SK-N-SH (cell line): ENCODE measurements at regions not wholly inside any gene's neighbourhood (a gene's known extent, or its start where the extent isn't known, plus 50 kb on each side); places are given as distances from the start of the nearest gene placed in this dataset.

ENCODE experiments used
- CTCF ChIA-PET: fragments of 300-600, 350-600 bp; formaldehyde crosslinking; extraction: SDS; loops from one replicate; lab custom pipeline; 2021; lab: Yijun Ruan, JAX
- POLR2A ChIA-PET: fragments of 350-600 bp; sonication (Branson Sonifier 250); formaldehyde crosslinking; extraction: SDS; loops from one replicate; lab custom pipeline; 2020; ENCODE audit warnings: antibody characterized with exemption, inconsistent platforms; lab: Yijun Ruan, JAX
- DNase-seq: peaks from one replicate; pipeline ENCODE4 v3.0.0; 2012
- H2AFZ ChIP-seq: fragments of 200-600 bp; sonication (generic); 2 replicates; pipeline ENCODE4 v1.8.1; 2016; ENCODE audit warnings: antibody characterized with exemption, mild to moderate bottlenecking, low read depth
- H3F3A ChIP-seq: fragments of 200-600 bp; sonication (generic); replicated peaks from 2 replicates; pipeline ENCODE3; 2016; ENCODE audit warnings: antibody characterized with exemption, mild to moderate bottlenecking; ENCODE audit not compliant: insufficient read depth
- H3K27ac ChIP-seq, 2 experiments: fragments of 200-500 bp in 1 of 2; fragments of 200-600 bp in 1 of 2; sonication (Bioruptor generic) in 1 of 2; sonication (generic), shearing (Covaris generic) in 1 of 2; 2 replicates each; pipeline versions ENCODE4 v1.5.1 to v1.6.1; 2014 to 2016; ENCODE audit warnings: low read depth in 2 of 2, inconsistent platforms in 1 of 2, low read length in 1 of 2, mild to moderate bottlenecking in 1 of 2, mixed read lengths in 1 of 2
- H3K27me3 ChIP-seq: fragments of 200-600 bp; sonication (generic), shearing (Covaris generic); 2 replicates; pipeline ENCODE4 v1.6.1; 2016; ENCODE audit warnings: mixed run types; ENCODE audit not compliant: insufficient read depth
- H3K36me3 ChIP-seq, 2 experiments: fragments of 200-500 bp in 1 of 2; fragments of 200-600 bp in 1 of 2; sonication (Bioruptor generic) in 1 of 2; sonication (generic) in 1 of 2; replicated peaks in 1 of 2; 2 replicates each; pipeline versions ENCODE3 to v1.5.1; 2014 to 2016; ENCODE audit warnings: low read length in 1 of 2, mild to moderate bottlenecking in 1 of 2; ENCODE audit not compliant: insufficient read depth in 2 of 2, control insufficient read depth in 1 of 2
- H3K4me1 ChIP-seq, 2 experiments: fragments of 200-500 bp in 1 of 2; fragments of 200-600 bp in 1 of 2; sonication (Bioruptor generic) in 1 of 2; sonication (generic), shearing (Covaris generic) in 1 of 2; 2 replicates each; pipeline versions ENCODE4 v1.5.1 to v1.6.1; 2014 to 2016; ENCODE audit warnings: low read depth in 1 of 2, low read length in 1 of 2, mixed run types in 1 of 2; ENCODE audit not compliant: insufficient read depth in 2 of 2, control insufficient read depth in 1 of 2
- H3K4me2 ChIP-seq: fragments of 200-600 bp; sonication (generic), shearing (Covaris generic); 2 replicates; pipeline ENCODE4 v1.6.1; 2017; ENCODE audit warnings: mixed run types
- H3K4me3 ChIP-seq, 2 experiments: fragments of 200-500 bp in 1 of 2; fragments of 200-600 bp in 1 of 2; sonication (Bioruptor generic) in 1 of 2; sonication (generic), shearing (Covaris generic) in 1 of 2; 2 replicates each; pipeline versions ENCODE4 v1.5.1 to v1.8.1; 2014 to 2016; ENCODE audit warnings: low read depth in 2 of 2, inconsistent platforms in 1 of 2, low read length in 1 of 2, mild to moderate bottlenecking in 1 of 2, mixed read lengths in 1 of 2, moderate library complexity in 1 of 2
- H3K79me2 ChIP-seq: fragments of 200-600 bp; sonication (generic); 2 replicates; pipeline ENCODE4 v1.8.1; 2017; ENCODE audit warnings: mild to moderate bottlenecking; ENCODE audit not compliant: insufficient read depth
- H3K9ac ChIP-seq: fragments of 200-600 bp; sonication (generic); 2 replicates; pipeline ENCODE4 v1.6.1; 2017; ENCODE audit warnings: mixed run types
- H3K9me2 ChIP-seq: fragments of 200-600 bp; sonication (generic); 2 replicates; pipeline ENCODE4 v1.6.1; 2017; ENCODE audit warnings: mixed run types
- H3K9me3 ChIP-seq: fragments of 200-600 bp; sonication (generic); 2 replicates; pipeline ENCODE4 v1.6.1; 2017; ENCODE audit warnings: mixed run types, mild to moderate bottlenecking, moderate library complexity
- H4K20me1 ChIP-seq: fragments of 200-600 bp; sonication (generic); 2 replicates; pipeline ENCODE4 v1.6.1; 2017; ENCODE audit warnings: mild to moderate bottlenecking, mixed run types; ENCODE audit not compliant: insufficient read depth
- EP300 ChIP-seq, 2 experiments: IDR thresholded peaks; 2 replicates each; pipeline versions ENCODE4 v1.4.0 to v1.6.1; 2012; ENCODE audit warnings: borderline replicate concordance in 1 of 2, low read depth in 1 of 2, low read length in 1 of 2
- EZH2phosphoT487 ChIP-seq: fragments of 200-600 bp; sonication (generic); IDR thresholded peaks from 2 replicates; pipeline ENCODE4 v1.6.1; 2017; ENCODE audit warnings: low read depth, mixed run types, mild to moderate bottlenecking, antibody characterized with exemption, moderate library complexity, borderline replicate concordance
- FOSL2 ChIP-seq: IDR thresholded peaks from 2 replicates; pipeline ENCODE4 v1.4.0; 2012; ENCODE audit warnings: low read depth, mild to moderate bottlenecking, moderate library complexity, borderline replicate concordance
- FOXM1 ChIP-seq: IDR thresholded peaks from 2 replicates; pipeline ENCODE4 v1.4.0; 2012; ENCODE audit warnings: low read depth, mild to moderate bottlenecking
- GATA2 ChIP-seq: sonication (generic); formaldehyde crosslinking; IDR thresholded peaks from 2 replicates; pipeline ENCODE4 v1.5.0; 2020; ENCODE audit warnings: mild to moderate bottlenecking, missing genetic modification reagents
- JUND ChIP-seq: IDR thresholded peaks from 2 replicates; pipeline ENCODE4 v1.4.0; 2012
- RAD21 ChIP-seq: IDR thresholded peaks from 2 replicates; pipeline ENCODE4 v1.6.1; 2012; ENCODE audit warnings: mild to moderate bottlenecking, low read length
- WGBS: methylation state at CpG from one replicate; pipeline ENCODE4 v1.1.6; 2017; ENCODE audit warnings: low lambda C conversion rate; 5-methylcytosine and 5-hydroxymethylcytosine counted together
- TF ChIP-seq, protein P1 (sequence below): IDR thresholded peaks from 2 replicates; pipeline ENCODE4 v1.4.0; 2012; ENCODE audit warnings: low read depth, borderline replicate concordance
- TF ChIP-seq, protein P2 (sequence below): IDR thresholded peaks from 2 replicates; pipeline ENCODE4 v1.6.1; 2012; ENCODE audit warnings: mild to moderate bottlenecking, low read depth, low read length, moderate library complexity
- TF ChIP-seq, protein P3 (sequence below): fragments of 150-350 bp; IDR thresholded peaks from 2 replicates; pipeline ENCODE4 v1.6.1; 2016; ENCODE audit warnings: mild to moderate bottlenecking, low read depth, low read length

DNA sequence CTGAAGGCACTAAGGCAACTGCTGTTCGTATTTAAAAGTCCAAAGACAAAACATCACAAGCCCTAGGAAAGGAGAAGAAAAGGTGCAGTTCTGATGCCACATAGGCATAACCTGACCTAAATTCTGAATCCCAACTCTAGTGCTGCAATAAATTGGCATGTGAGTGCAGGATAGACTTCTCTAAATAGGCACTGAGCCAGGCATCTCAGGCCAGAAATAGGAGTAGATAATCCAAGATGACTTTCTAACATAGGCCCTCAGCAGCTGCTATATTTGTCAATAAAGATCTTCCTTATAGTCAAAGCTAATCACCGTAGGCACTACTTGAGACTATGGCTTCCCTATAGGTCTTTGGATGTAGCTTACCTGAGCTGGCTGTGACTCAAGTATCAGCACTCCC is 1163.8 kb downstream of the SORCS1 start (continued):
- TF ChIP-seq, protein P1, sequence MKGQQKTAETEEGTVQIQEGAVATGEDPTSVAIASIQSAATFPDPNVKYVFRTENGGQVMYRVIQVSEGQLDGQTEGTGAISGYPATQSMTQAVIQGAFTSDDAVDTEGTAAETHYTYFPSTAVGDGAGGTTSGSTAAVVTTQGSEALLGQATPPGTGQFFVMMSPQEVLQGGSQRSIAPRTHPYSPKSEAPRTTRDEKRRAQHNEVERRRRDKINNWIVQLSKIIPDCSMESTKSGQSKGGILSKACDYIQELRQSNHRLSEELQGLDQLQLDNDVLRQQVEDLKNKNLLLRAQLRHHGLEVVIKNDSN, result no peak
- no peak for TF ChIP-seq FOSL2
- TF ChIP-seq, all 33 proteins: peak for 0

DNA sequence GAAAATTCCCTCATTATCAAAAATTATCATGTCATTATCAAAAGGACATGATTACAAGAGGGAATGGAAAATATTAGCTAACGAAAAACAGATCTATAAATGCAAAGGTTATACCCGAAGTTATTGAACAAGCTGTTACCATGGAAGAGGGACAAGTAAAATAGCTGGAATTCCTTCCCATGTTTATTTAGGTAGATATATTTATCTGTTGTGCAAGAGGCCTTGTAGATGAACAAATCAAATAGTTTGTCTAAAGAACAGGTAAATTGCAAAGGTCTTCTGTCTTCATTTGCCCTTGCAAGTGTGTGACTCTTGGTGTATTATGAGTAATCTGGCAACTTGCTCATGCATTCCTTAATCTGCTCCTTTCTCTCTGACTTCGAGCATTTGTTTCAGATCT is 1170.9 kb downstream of the SORCS1 start:
- no peaks in the 10 kb centered on the region for H3K27me3 ChIP-seq
- H4K20me1 ChIP-seq, result no peaks in the 10 kb centered on the region
- no peaks in the 10 kb centered on the region for H3K9me3 ChIP-seq
- no peak overlapping the region for H3K4me2 ChIP-seq
- H3K36me3 ChIP-seq, result no peaks in the 10 kb centered on the region
- H3K4me3 ChIP-seq, result no peak overlapping the region
- POLR2A ChIA-PET, result no interaction called here
- no peak overlapping the region for H3K27ac ChIP-seq
- 16% methylated on average over 3 of the region's 3 CpGs for WGBS
- no peak overlapping the region for H2AFZ ChIP-seq
- H3K79me2 ChIP-seq, result no peaks in the 10 kb centered on the region
- CTCF ChIA-PET, result interaction anchor here (1.4 kb wide), 1 partner anchor 154 kb away, joined by 3 read pairs; no protein-coding TSS in a partner anchor
- TF ChIP-seq RAD21 (no peak), FOXM1 (no peak), EZH2phosphoT487 (no peak)
- H3K9ac ChIP-seq, result no peak overlapping the region
- H3F3A ChIP-seq, result no peaks in the 10 kb centered on the region
- no peaks in the 10 kb centered on the region for H3K4me1 ChIP-seq
- no peaks in the 10 kb centered on the region for H3K9me2 ChIP-seq
- DNase-seq, result no peak

DNA sequence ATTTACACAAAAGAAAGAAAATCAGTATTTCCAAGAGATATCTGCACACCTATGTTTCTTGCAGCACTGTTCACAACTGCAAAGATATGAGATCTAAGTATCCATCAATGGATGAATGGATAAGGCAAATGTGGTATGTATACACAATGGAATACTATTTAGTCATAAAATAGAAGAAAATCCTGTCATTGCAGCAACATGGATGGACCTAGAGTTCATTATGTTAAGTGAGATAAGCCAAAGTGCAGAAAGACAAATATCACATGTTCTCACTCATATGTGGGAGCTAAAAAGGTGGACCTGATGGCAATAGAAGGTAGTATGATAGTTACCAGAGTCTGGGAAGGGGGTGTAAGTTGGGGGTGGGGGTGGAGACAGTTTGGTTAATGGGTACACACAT is 1171.6 kb downstream of the SORCS1 start:
- no peaks in the 10 kb centered on the region for H3K4me1 ChIP-seq
- ChIA-PET POLR2A (no interaction called here), CTCF (interaction anchor here (1.4 kb wide), 1 partner anchor 155 kb away, joined by 3 read pairs; no protein-coding TSS in a partner anchor)
- no peak overlapping the region for H3K27ac ChIP-seq
- H3F3A ChIP-seq, result no peaks in the 10 kb centered on the region
- no peak overlapping the region for H3K4me2 ChIP-seq
- H3K9me2 ChIP-seq, result no peaks in the 10 kb centered on the region
- no peak overlapping the region for H3K9ac ChIP-seq
- H4K20me1 ChIP-seq, result no peaks in the 10 kb centered on the region
- no peaks in the 10 kb centered on the region for H3K9me3 ChIP-seq
- TF ChIP-seq, protein P2, sequence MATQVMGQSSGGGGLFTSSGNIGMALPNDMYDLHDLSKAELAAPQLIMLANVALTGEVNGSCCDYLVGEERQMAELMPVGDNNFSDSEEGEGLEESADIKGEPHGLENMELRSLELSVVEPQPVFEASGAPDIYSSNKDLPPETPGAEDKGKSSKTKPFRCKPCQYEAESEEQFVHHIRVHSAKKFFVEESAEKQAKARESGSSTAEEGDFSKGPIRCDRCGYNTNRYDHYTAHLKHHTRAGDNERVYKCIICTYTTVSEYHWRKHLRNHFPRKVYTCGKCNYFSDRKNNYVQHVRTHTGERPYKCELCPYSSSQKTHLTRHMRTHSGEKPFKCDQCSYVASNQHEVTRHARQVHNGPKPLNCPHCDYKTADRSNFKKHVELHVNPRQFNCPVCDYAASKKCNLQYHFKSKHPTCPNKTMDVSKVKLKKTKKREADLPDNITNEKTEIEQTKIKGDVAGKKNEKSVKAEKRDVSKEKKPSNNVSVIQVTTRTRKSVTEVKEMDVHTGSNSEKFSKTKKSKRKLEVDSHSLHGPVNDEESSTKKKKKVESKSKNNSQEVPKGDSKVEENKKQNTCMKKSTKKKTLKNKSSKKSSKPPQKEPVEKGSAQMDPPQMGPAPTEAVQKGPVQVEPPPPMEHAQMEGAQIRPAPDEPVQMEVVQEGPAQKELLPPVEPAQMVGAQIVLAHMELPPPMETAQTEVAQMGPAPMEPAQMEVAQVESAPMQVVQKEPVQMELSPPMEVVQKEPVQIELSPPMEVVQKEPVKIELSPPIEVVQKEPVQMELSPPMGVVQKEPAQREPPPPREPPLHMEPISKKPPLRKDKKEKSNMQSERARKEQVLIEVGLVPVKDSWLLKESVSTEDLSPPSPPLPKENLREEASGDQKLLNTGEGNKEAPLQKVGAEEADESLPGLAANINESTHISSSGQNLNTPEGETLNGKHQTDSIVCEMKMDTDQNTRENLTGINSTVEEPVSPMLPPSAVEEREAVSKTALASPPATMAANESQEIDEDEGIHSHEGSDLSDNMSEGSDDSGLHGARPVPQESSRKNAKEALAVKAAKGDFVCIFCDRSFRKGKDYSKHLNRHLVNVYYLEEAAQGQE, result no peak
- TF ChIP-seq EZH2phosphoT487, result no peak
- no peak for TF ChIP-seq JUND
- TF ChIP-seq, protein P3, sequence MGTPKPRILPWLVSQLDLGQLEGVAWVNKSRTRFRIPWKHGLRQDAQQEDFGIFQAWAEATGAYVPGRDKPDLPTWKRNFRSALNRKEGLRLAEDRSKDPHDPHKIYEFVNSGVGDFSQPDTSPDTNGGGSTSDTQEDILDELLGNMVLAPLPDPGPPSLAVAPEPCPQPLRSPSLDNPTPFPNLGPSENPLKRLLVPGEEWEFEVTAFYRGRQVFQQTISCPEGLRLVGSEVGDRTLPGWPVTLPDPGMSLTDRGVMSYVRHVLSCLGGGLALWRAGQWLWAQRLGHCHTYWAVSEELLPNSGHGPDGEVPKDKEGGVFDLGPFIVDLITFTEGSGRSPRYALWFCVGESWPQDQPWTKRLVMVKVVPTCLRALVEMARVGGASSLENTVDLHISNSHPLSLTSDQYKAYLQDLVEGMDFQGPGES, result no peak
- TF ChIP-seq EP300 (IDR thresholded peaks at IDR 0.05; ENCODE audit: borderline replicate concordance in 1 of 2, low read depth in 1 of 2, low read length in 1 of 2), result no peak
- no peak for TF ChIP-seq GATA2
- no peak for DNase-seq
- H3K4me3 ChIP-seq, result no peak overlapping the region
- H3K36me3 ChIP-seq, result no peaks in the 10 kb centered on the region
- H3K79me2 ChIP-seq, result no peaks in the 10 kb centered on the region
- H2AFZ ChIP-seq, result no peak overlapping the region
- H3K27me3 ChIP-seq, result no peaks in the 10 kb centered on the region
